Neural cell (in vitro differentiated cells): ENCODE measurements at regions not wholly inside any gene's neighbourhood (a gene's known extent, or its start where the extent isn't known, plus 50 kb on each side); places are given as distances from the start of the nearest gene placed in this dataset.

Experiments
- EP300 ChIP-seq: fragments of 450-650 bp; conservative IDR thresholded peaks from 2 replicates; pipeline ENCODE4 v1.6.1; 2014; ENCODE audit warnings: antibody characterized with exemption, mild to moderate bottlenecking, moderate library complexity; ENCODE audit not compliant: poor library complexity, severe bottlenecking
- EZH2 ChIP-seq: fragments of 200-600, 300-800 bp; shearing (Covaris generic), sonication (generic); IDR thresholded peaks from 2 replicates; pipeline ENCODE4 v1.6.1; 2014; ENCODE audit warnings: antibody characterized with exemption, low read length, borderline replicate concordance, mild to moderate bottlenecking; ENCODE audit not compliant: insufficient read depth, poor library complexity, severe bottlenecking
- MXI1 ChIP-seq: fragments of 450-650 bp; conservative IDR thresholded peaks from 2 replicates; pipeline ENCODE4 v1.6.1; 2014; ENCODE audit warnings: antibody characterized with exemption, mild to moderate bottlenecking; ENCODE audit not compliant: poor library complexity, severe bottlenecking
- POLR2AphosphoS5 ChIP-seq: IDR thresholded peaks from 2 replicates; pipeline ENCODE4 v1.6.1; 2012
- TAF1 ChIP-seq: IDR thresholded peaks from 2 replicates; pipeline ENCODE4 v1.6.1; 2012; ENCODE audit warnings: low read depth
- TF ChIP-seq, protein P1 (sequence below): fragments of 450-650 bp; IDR thresholded peaks from 2 replicates; pipeline ENCODE4 v1.5.1; 2014; ENCODE audit warnings: antibody characterized with exemption, mild to moderate bottlenecking, moderate library complexity; ENCODE audit not compliant: poor library complexity, severe bottlenecking

DNA sequence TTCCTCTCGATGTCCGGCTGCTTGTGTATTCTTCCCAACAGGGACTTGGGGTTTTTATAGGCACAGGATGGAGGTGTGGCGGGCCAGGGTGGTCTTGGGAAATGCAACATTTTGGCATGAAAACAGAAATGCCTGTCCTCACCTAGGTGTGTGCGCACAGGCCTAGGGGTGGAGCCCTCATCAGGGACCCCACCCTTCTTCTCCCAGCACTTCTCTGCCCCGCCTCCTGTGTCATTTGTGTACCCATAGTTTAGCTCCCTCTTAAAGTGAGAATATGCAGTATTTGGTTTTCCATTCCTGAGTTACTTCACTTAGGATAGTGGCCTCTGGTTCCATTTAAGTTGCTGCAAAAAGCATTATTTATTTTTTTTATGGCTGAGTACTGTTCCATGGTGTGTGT lies 90.2 kb upstream of the ITGB1 start:
- TF ChIP-seq, protein P1, sequence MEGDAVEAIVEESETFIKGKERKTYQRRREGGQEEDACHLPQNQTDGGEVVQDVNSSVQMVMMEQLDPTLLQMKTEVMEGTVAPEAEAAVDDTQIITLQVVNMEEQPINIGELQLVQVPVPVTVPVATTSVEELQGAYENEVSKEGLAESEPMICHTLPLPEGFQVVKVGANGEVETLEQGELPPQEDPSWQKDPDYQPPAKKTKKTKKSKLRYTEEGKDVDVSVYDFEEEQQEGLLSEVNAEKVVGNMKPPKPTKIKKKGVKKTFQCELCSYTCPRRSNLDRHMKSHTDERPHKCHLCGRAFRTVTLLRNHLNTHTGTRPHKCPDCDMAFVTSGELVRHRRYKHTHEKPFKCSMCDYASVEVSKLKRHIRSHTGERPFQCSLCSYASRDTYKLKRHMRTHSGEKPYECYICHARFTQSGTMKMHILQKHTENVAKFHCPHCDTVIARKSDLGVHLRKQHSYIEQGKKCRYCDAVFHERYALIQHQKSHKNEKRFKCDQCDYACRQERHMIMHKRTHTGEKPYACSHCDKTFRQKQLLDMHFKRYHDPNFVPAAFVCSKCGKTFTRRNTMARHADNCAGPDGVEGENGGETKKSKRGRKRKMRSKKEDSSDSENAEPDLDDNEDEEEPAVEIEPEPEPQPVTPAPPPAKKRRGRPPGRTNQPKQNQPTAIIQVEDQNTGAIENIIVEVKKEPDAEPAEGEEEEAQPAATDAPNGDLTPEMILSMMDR: no peak
- TF ChIP-seq EP300 (no peak), POLR2AphosphoS5 (no peak), EZH2 (no peak), MXI1 (no peak), TAF1 (no peak)
